ENCODE measurements at regions not wholly inside any gene's neighbourhood (a gene's known extent, or its start where the extent isn't known, plus 50 kb on each side); places are given as distances from the start of the nearest gene placed in this dataset.

DNA sequence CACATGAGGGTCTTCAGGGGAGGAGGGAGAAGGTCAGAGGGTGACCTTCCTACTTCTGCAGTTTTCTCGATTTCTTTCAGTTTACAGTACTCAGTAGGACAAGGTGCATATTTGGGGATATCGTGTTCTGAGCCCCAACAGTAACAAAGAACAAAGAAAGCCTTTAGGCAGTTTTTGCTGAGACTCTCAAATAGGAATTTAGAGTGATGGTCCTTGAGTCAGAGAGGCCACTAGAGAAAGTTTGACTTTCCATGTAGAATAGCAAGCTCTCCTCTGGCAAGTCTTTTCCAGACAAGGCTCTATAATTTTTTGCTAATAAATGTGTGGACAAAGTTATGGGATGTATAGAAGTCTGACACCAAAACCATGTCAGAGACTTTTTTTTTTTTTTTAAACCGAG, 194.6 kb downstream of the TM9SF2 start:
- POLR2A ChIA-PET (ENCODE audit: partially characterized antibody): interaction anchor here (0.7 to 13.3 kb wide), 2 partner anchors 8 to 160 kb away, joined by 4 to 229 read pairs; no protein-coding TSS in a partner anchor
- CTCF ChIA-PET (ENCODE audit: partially characterized antibody): interaction anchor here (0.6 to 1.3 kb wide), 5 partner anchors 9 to 847 kb away, joined by 3 to 5 read pairs (median 3); no protein-coding TSS in a partner anchor
- no peak for FAIRE-seq

More for the DNA sequence above, 194.6 kb downstream of the TM9SF2 start:
- Histone ChIP-seq H3K4ac (replicated peaks; ENCODE audit: insufficient read length, low read depth, low read length) (no peak overlapping the region), H2BK120ac (replicated peaks; ENCODE audit: low read depth, low read length) (no peak overlapping the region), H3K9me3 (ENCODE audit: insufficient read depth in 2 of 2, low read depth in 1 of 2, low read length in 1 of 2) (no peaks in the 10 kb centered on the region), H2BK5ac (ENCODE audit: low read depth, low read length) (0 out of 2 replicates have a peak overlapping the region, but pooled peaks have one; percentile 21), H2BK20ac (ENCODE audit: low read length) (peak overlapping the region; percentile 10; the same call in 1 of the 2 replicates), H2AFZ (ENCODE audit: low read length) (no peak overlapping the region), H4K91ac (replicated peaks; ENCODE audit: insufficient read length, low read length) (no peak overlapping the region), H4K20me1 (replicated peaks in 1 of 2; ENCODE audit: control insufficient read depth in 1 of 2, insufficient read depth in 2 of 2, low read length in 2 of 2) (no peaks in the 10 kb centered on the region), H3K14ac (ENCODE audit: insufficient read length) (no peak overlapping the region), H2AK5ac (ENCODE audit: low read depth, low read length) (no peak overlapping the region), H3K56ac (replicated peaks; ENCODE audit: insufficient read length, low read depth, low read length) (no peak overlapping the region), H3K18ac (ENCODE audit: extremely low read depth, low read length) (no peak overlapping the region), H3K36me3 (ENCODE audit: control insufficient read depth in 2 of 4, insufficient read depth in 4 of 4, low read length in 3 of 4) (no peaks in the 10 kb centered on the region), H3K23me2 (ENCODE audit: low read depth, low read length) (no peaks in the 10 kb centered on the region), H4K8ac (ENCODE audit: extremely low read depth, insufficient read depth, low read length) (no peak overlapping the region), H3K79me1 (ENCODE audit: low read depth, low read length) (no peaks in the 10 kb centered on the region), H3K79me2 (ENCODE audit: control insufficient read depth in 1 of 2, insufficient read depth in 2 of 2, low read length in 2 of 2) (no peaks in the 10 kb centered on the region), H3K4me3 (ENCODE audit: extremely low read depth in 1 of 4, insufficient read depth in 2 of 4, low read depth in 3 of 4, low read length in 4 of 4) (no peak overlapping the region), H3K4me1 (replicated peaks in 1 of 4; ENCODE audit: control insufficient read depth in 3 of 4, insufficient read depth in 4 of 4, low read length in 3 of 4) (peaks cover 5 to 29% (median 26%) of the 10 kb centered on the region in 4 experiments; a peak in 6 of 7 replicates), H4K5ac (ENCODE audit: insufficient read length, low read depth, low read length) (no peak overlapping the region), H3K23ac (ENCODE audit: insufficient read length) (no peak overlapping the region), H3K9ac (replicated peaks in 1 of 4; ENCODE audit: extremely low read depth in 1 of 4, low read depth in 3 of 4, low read length in 3 of 4) (no peak overlapping the region), H2BK12ac (ENCODE audit: low read depth, low read length) (no peak overlapping the region; the same call in 1 of the 2 replicates), H3K4me2 (ENCODE audit: insufficient read depth in 1 of 2, low read depth in 2 of 2, low read length in 2 of 2) (no peak overlapping the region), H3K27ac (ENCODE audit: low read depth, low read length) (no peak overlapping the region), H3K27me3 (replicated peaks in 1 of 4; ENCODE audit: control insufficient read depth in 3 of 4, extremely low read depth in 1 of 4, insufficient read depth in 3 of 4, low read length in 3 of 4) (no peaks in the 10 kb centered on the region), H2BK15ac (ENCODE audit: low read length) (no peak overlapping the region)
- WGBS, 2 experiments (ENCODE audit: extremely low coverage in 1 of 2, insufficient coverage in 1 of 2, insufficient read length in 1 of 2, insufficient replicate concordance in 2 of 2, low coverage in 1 of 2, low lambda C conversion rate in 2 of 2, missing lambda C conversion rate in 1 of 2): 90% methylated on average over 3 of the region's 3 CpGs; no CpG with 5 or more reads in 1 of the 2 experiments
- no peak for DNase-seq (ENCODE audit: low read depth in 1 of 2, low spot score in 2 of 2)
- TF ChIP-seq BACH1 (IDR thresholded peaks at IDR 0.05; ENCODE audit: low read length): no peak
- no peak for TF ChIP-seq TBP (IDR thresholded peaks at IDR 0.05; ENCODE audit: low read depth, low read length)
- no peak for TF ChIP-seq SAP30 (IDR thresholded peaks at IDR 0.05; ENCODE audit: insufficient read depth, insufficient replicate concordance, low read length)
- TF ChIP-seq JUND (IDR thresholded peaks at IDR 0.05; ENCODE audit: low read length): no peak
- no peak for TF ChIP-seq SP1 (IDR thresholded peaks at IDR 0.05; ENCODE audit: low read depth, low read length)
- no peak for TF ChIP-seq BRCA1 (IDR thresholded peaks at IDR 0.05; ENCODE audit: low read depth, low read length)
- no peak for TF ChIP-seq HDAC2 (IDR thresholded peaks at IDR 0.05; ENCODE audit: borderline replicate concordance in 1 of 2, low read depth in 2 of 2, low read length in 2 of 2)
- TF ChIP-seq, protein P1, sequence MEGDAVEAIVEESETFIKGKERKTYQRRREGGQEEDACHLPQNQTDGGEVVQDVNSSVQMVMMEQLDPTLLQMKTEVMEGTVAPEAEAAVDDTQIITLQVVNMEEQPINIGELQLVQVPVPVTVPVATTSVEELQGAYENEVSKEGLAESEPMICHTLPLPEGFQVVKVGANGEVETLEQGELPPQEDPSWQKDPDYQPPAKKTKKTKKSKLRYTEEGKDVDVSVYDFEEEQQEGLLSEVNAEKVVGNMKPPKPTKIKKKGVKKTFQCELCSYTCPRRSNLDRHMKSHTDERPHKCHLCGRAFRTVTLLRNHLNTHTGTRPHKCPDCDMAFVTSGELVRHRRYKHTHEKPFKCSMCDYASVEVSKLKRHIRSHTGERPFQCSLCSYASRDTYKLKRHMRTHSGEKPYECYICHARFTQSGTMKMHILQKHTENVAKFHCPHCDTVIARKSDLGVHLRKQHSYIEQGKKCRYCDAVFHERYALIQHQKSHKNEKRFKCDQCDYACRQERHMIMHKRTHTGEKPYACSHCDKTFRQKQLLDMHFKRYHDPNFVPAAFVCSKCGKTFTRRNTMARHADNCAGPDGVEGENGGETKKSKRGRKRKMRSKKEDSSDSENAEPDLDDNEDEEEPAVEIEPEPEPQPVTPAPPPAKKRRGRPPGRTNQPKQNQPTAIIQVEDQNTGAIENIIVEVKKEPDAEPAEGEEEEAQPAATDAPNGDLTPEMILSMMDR (IDR thresholded peaks at IDR 0.05; ENCODE audit: control extremely low read depth in 1 of 3, insufficient read depth in 1 of 3, low read depth in 1 of 3, low read length in 3 of 3): no peak
- no peak for TF ChIP-seq CHD1 (IDR thresholded peaks at IDR 0.05; ENCODE audit: low read depth, low read length)

Data from H1 (cell line).